Fibroblast of villous mesenchyme (primary cell): ENCODE measurements at regions not wholly inside any gene's neighbourhood (a gene's known extent, or its start where the extent isn't known, plus 50 kb on each side); places are given as distances from the start of the nearest gene placed in this dataset.
A peak's percentile ranks its signal among the peaks of the same experiment; 100 is the strongest.
"Not testable (repeated sequence)": the region's sequence is repeated elsewhere in the genome, so short reads cannot be mapped to it uniquely, and the experiment has no call there.

Experiments used
- DNase-seq: peaks from one replicate; pipeline ENCODE4 v3.0.0-alpha.2; 2010; ENCODE audit warnings: low read depth
- H3K4me3 ChIP-seq: 2 replicates; pipeline ENCODE4 v1.5.1; 2011; ENCODE audit warnings: low read depth, mild to moderate bottlenecking, low read length
- TF ChIP-seq, protein P1 (sequence below): IDR thresholded peaks from 2 replicates; pipeline ENCODE4 v1.5.1; 2012; ENCODE audit warnings: low read depth, mild to moderate bottlenecking, low read length; ENCODE audit not compliant: insufficient read depth

DNA sequence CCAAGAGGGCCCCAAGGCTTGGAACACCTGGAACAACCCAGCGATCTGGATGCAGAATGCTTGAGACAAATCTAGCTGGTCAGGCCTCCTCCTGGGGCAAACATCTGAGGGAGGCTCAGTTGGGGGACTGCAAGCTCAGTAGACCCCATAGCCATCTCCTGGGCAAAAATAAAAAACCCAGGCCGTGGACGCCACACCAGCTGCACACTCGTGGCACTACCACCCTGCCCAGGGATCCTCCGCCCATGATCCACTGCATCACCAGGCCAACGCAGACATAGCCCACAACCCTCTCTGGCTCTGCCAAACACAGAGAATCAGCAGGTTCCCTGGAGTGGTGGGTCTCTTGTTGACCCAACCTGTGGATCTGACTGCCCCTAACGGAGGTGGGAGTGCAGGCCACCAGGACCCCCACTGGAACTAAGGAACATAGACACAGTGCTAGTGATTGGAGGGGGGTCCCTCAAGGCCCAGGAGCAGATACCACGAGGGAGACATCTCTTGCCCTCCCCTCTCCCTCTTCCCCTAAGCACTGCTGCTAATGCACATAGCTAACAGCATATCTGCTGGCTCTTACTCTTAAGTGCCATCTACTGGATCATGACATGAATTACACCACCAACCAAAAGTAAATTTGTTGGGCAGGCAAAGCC lies 147.2 kb downstream of the CHD1L start:
- no peak overlapping the region for H3K4me3 ChIP-seq
- peak; percentile 51 for DNase-seq
- TF ChIP-seq, protein P1, sequence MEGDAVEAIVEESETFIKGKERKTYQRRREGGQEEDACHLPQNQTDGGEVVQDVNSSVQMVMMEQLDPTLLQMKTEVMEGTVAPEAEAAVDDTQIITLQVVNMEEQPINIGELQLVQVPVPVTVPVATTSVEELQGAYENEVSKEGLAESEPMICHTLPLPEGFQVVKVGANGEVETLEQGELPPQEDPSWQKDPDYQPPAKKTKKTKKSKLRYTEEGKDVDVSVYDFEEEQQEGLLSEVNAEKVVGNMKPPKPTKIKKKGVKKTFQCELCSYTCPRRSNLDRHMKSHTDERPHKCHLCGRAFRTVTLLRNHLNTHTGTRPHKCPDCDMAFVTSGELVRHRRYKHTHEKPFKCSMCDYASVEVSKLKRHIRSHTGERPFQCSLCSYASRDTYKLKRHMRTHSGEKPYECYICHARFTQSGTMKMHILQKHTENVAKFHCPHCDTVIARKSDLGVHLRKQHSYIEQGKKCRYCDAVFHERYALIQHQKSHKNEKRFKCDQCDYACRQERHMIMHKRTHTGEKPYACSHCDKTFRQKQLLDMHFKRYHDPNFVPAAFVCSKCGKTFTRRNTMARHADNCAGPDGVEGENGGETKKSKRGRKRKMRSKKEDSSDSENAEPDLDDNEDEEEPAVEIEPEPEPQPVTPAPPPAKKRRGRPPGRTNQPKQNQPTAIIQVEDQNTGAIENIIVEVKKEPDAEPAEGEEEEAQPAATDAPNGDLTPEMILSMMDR = peak; percentile 84

DNA sequence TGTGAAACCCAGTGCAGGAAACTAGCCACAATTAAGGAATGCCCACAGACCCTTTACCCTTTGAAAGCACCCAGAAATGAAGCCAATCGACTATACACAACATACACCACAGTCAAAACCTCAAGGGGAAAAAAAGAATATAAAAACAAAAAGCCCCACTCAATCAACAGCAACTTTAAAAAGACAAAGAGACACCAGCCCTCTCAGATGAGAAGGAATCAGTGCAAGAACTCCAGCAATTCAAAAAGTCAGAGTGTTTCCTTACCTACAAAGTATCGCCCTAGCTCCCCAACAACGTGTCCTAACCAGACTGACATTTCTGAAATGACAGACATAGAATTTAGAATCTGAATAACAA lies 147.7 kb downstream of the CHD1L start:
- no peak for DNase-seq
- no peak overlapping the region for H3K4me3 ChIP-seq
- TF ChIP-seq, protein P1 = no peak

DNA sequence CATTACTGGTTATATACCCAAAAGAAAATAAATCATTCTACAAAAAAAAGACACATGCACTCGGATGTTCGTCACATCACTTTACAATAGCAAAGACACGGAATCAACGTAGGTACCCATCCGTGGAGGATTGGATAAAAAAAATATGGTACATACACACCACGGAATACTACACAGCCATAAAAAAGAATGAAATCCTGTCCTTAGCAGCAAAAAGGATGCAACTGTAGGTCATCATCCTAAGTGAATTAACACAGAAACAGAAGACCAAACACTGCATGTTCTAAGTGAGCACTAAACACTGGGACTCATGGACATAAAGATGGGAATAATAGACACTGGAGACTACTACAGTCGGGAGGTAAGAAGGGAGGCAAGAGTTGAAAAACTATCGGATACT lies 148.6 kb downstream of the CHD1L start:
- TF ChIP-seq, protein P1 = no peak
- no peak for DNase-seq
- no peak overlapping the region for H3K4me3 ChIP-seq

DNA sequence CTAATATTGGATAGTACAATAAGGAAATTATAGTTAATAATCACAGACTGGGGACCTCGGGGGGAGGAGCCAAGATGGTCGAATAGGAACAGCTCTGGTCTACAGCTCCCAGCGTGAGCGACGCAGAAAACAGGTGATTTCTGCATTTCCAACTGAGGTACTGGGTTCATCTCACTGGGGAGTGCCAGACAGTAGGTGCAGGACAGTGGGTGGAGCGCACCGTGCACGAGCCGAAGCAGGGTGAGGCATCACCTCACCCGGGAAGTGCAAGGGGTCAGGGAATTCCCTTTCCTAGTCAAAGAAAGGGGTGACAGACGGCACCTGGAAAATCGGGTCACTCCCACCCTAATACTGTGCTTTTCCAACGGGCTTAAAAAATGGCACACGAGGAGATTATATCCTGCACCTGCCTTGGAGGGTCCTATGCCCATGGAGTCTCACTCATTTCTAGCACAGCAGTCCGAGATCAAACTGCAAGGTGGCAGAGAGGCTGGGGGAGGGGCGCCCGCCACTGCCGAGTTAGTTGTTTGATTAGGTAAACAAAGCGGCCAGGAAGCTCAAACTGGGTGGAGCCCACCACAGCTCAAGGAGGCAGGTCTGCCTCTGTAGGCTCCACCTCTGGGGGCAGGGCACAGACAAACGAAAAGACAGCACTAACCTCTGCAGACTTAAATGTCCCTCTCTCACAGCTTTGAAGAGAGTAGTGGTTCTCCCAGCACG lies 138.8 kb upstream of the BCL9 start:
- not testable (repeated sequence) for DNase-seq, H3K4me3 ChIP-seq

DNA sequence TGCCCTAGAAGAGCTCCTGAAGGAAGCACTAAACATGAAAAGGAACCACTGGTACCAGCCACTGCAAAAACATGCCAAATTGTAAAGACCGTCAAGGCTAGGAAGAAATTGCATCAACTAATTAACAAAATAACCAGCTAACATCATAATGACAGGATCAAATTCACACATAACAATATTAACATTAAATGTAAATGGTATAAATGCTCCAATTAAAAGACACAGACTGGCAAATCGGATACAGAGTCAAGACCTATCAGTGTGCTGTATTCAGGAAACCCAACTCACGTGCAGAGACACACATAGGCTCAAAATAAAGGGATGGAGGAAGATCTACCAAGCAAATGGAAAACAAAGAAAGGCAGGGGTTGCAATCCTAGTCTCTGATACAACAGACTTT lies 137.0 kb upstream of the BCL9 start:
- DNase-seq, H3K4me3 ChIP-seq: not testable (repeated sequence)

DNA sequence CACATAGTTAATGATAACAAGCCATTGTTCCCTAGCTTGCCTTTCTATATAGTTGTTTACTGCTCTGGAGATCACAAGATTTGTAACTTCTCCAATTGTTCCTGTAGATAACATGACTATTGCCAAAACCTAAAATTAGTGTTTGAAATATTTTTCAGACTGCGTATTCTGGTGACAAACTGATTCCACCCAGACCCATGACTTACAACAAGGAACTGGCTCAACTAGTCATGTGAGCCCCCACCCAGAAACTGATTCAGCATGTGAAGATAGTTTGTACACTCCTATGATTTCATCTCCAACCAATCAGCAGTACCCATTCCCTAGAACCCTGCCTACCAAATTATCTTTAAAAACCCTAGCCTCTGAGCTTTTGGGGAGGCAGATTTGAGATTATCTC lies 131.4 kb upstream of the BCL9 start:
- DNase-seq = no peak
- TF ChIP-seq, protein P1 = no peak

DNA sequence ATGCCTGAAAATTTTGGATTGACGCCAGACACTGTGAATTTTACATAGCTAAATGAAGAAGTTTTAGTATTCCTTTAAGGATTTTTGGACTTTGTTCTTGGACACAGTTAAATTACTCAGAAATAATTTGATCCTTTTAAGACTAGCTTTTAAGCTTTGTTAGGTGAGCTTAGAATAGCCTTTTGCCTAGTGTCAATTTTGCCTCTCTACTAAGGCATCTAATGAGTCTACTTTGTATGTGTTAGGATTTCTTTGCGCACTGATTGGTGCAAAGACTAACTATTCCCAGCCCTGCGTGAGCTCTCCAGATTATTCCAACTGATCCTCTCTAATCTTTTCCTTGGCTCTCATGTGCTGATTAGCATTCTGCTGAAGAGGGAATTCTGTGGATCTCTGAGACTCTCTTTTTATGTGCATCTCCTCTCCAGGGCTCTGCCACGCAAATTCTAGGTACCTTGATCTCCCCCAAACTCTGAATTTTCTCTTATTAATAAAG lies 128.1 kb upstream of the BCL9 start:
- no peak overlapping the region for H3K4me3 ChIP-seq
- no peak for DNase-seq
- TF ChIP-seq, protein P1 = no peak

More for the DNA sequence above, 131.4 kb upstream of the BCL9 start:
- no peak overlapping the region for H3K4me3 ChIP-seq
